Activated CD8-positive, alpha-beta memory T cell treated with anti-CD3 and anti-CD28 coated beads for 48 hours (primary cell): ENCODE measurements at regions not wholly inside any gene's neighbourhood (a gene's known extent, or its start where the extent isn't known, plus 50 kb on each side); places are given as distances from the start of the nearest gene placed in this dataset.

Source experiments
- DNase-seq, 3 experiments: peaks; one replicate each; pipeline ENCODE4 v3.0.0-alpha.2; 2020; ENCODE audit warnings: low read depth in 2 of 3, low spot score in 2 of 3

- no peak for DNase-seq
Measured at GRCh38 chr5:167577616-167578015, 713.8 kb upstream of the WWC1 start.

GRCh38 chr5:167578977-167579692 lies 712.3 kb upstream of the WWC1 start:
- DNase-seq = no peak

GRCh38 chr5:167579693-167580055 lies 711.8 kb upstream of the WWC1 start:
- no peak for DNase-seq

- no peak for DNase-seq
Measured at GRCh38 chr5:167580608-167581007, 710.8 kb upstream of the WWC1 start.

GRCh38 chr5:167582283-167582682 lies 709.2 kb upstream of the WWC1 start:
- DNase-seq = no peak

GRCh38 chr5:167582886-167583285 lies 708.6 kb upstream of the WWC1 start:
- DNase-seq = no peak

GRCh38 chr5:167585184-167585583 lies 706.3 kb upstream of the WWC1 start:
- no peak for DNase-seq

- no peak for DNase-seq
Measured at GRCh38 chr5:167587772-167588437, 703.5 kb upstream of the WWC1 start.

GRCh38 chr5:167592114-167592513 lies 699.3 kb upstream of the WWC1 start:
- no peak for DNase-seq

GRCh38 chr5:167593329-167594060 lies 698.0 kb upstream of the WWC1 start:
- no peak for DNase-seq

- no peak for DNase-seq
Measured at GRCh38 chr5:167594061-167594435, 697.4 kb upstream of the WWC1 start.

GRCh38 chr5:167594750-167595149 lies 696.7 kb upstream of the WWC1 start:
- no peak for DNase-seq

- DNase-seq = no peak
Measured at GRCh38 chr5:167595196-167595595, 696.2 kb upstream of the WWC1 start.

GRCh38 chr5:167598166-167598565 lies 693.3 kb upstream of the WWC1 start:
- no peak for DNase-seq

GRCh38 chr5:167602067-167602466 lies 689.4 kb upstream of the WWC1 start:
- no peak for DNase-seq

- no peak for DNase-seq
Measured at GRCh38 chr5:167603135-167603534, 688.3 kb upstream of the WWC1 start.

- DNase-seq = no peak
Measured at GRCh38 chr5:167608390-167609272, 682.8 kb upstream of the WWC1 start.

- DNase-seq = no peak
Measured at GRCh38 chr5:167614294-167615021, 677.0 kb upstream of the WWC1 start.

- DNase-seq = no peak
Measured at GRCh38 chr5:167616043-167616890, 675.2 kb upstream of the WWC1 start.

GRCh38 chr5:167623354-167623753 lies 668.1 kb upstream of the WWC1 start:
- no peak for DNase-seq
